ENCODE measurements at regions not wholly inside any gene's neighbourhood (a gene's known extent, or its start where the extent isn't known, plus 50 kb on each side); places are given as distances from the start of the nearest gene placed in this dataset.

- TF ChIP-seq CTCF (conservative IDR thresholded peaks at IDR 0.05 in 1 of 2, IDR thresholded peaks at IDR 0.05 in 1 of 2; ENCODE audit: extremely low read depth in 1 of 2, insufficient read depth in 1 of 2, low read depth in 1 of 2, low read length in 2 of 2) (no peak), EZH2 (IDR thresholded peaks at IDR 0.05; ENCODE audit: borderline replicate concordance, low read length) (no peak)
Observed at GRCh38 chr5:8641786-8642505, 773.0 kb downstream of the MTRR start.
